ENCODE measurements at regions not wholly inside any gene's neighbourhood (a gene's known extent, or its start where the extent isn't known, plus 50 kb on each side); places are given as distances from the start of the nearest gene placed in this dataset.

GRCh38 chr11:13118650-13119049 lies 109.5 kb downstream of the RASSF10 start:
- H3K27me3 ChIP-seq (ENCODE audit: control insufficient read depth, insufficient read depth, low read length) = no peaks in the 10 kb centered on the region; the same call in 1 of the 2 replicates
- H3K4me1 ChIP-seq (ENCODE audit: control insufficient read depth, insufficient read depth, low read length) = no peaks in the 10 kb centered on the region
- ChIA-PET CTCF (no interaction called here), POLR2A (no interaction called here)
- no peaks in the 10 kb centered on the region for H3K36me3 ChIP-seq (ENCODE audit: control insufficient read depth, insufficient read depth, low read length)
- H3K9me3 ChIP-seq (ENCODE audit: control insufficient read depth, insufficient read depth, low read depth, low read length) = no peaks in the 10 kb centered on the region
- no peak overlapping the region for H3K27ac ChIP-seq (ENCODE audit: low read length)
- no TSS peak for BruUV-seq (replicated peaks)
- DNase-seq (ENCODE audit: low read depth, low spot score) (no peak), ATAC-seq (no peak)
- intact Hi-C loops (cut with micrococcal nuclease; ENCODE audit: unreplicated experiment) (no loop called here), in situ Hi-C loops (cut with HindIII; ENCODE audit: low pct_unique_long_range_greater_than_20kb, low sequenced_read_pairs) (no loop called here)
- H3K4me3 ChIP-seq (ENCODE audit: low read depth in 2 of 2, low read length in 2 of 2) = no peak overlapping the region
- TF ChIP-seq TCF7L2 (IDR thresholded peaks at IDR 0.05; ENCODE audit: low read depth, low read length) (no peak), POLR2AphosphoS5 (IDR thresholded peaks at IDR 0.05; ENCODE audit: low read depth, low read length) (no peak), REST (IDR thresholded peaks at IDR 0.05; ENCODE audit: insufficient read depth in 1 of 2, low read depth in 2 of 2, low read length in 1 of 2) (no peak), CTCF (IDR thresholded peaks at IDR 0.05) (no peak), SIN3A (IDR thresholded peaks at IDR 0.05; ENCODE audit: borderline replicate concordance, insufficient read depth, low read depth, low read length) (no peak)

GRCh38 chr11:13119361-13119760 lies 110.2 kb downstream of the RASSF10 start:
- Histone ChIP-seq H3K4me3 (ENCODE audit: low read depth in 2 of 2, low read length in 2 of 2) (no peak overlapping the region), H3K27me3 (ENCODE audit: control insufficient read depth, insufficient read depth, low read length) (no peaks in the 10 kb centered on the region; the same call in 1 of the 2 replicates), H3K27ac (ENCODE audit: low read length) (no peak overlapping the region), H3K36me3 (ENCODE audit: control insufficient read depth, insufficient read depth, low read length) (no peaks in the 10 kb centered on the region), H3K9me3 (ENCODE audit: control insufficient read depth, insufficient read depth, low read depth, low read length) (no peaks in the 10 kb centered on the region), H3K4me1 (ENCODE audit: control insufficient read depth, insufficient read depth, low read length) (no peaks in the 10 kb centered on the region)
- CTCF ChIA-PET = no interaction called here
- DNase-seq (ENCODE audit: low read depth, low spot score) = no peak
- no peak for ATAC-seq
- intact Hi-C loops (cut with micrococcal nuclease; ENCODE audit: unreplicated experiment) (no loop called here), in situ Hi-C loops (cut with HindIII; ENCODE audit: low pct_unique_long_range_greater_than_20kb, low sequenced_read_pairs) (no loop called here)
- TF ChIP-seq CTCF (IDR thresholded peaks at IDR 0.05) (no peak), SIN3A (IDR thresholded peaks at IDR 0.05; ENCODE audit: borderline replicate concordance, insufficient read depth, low read depth, low read length) (no peak)
- no TSS peak for BruUV-seq (replicated peaks)
- POLR2A ChIA-PET = no interaction called here

Measured in Panc1 (cell line).